ENCODE measurements at regions not wholly inside any gene's neighbourhood (a gene's known extent, or its start where the extent isn't known, plus 50 kb on each side); places are given as distances from the start of the nearest gene placed in this dataset.

DNA sequence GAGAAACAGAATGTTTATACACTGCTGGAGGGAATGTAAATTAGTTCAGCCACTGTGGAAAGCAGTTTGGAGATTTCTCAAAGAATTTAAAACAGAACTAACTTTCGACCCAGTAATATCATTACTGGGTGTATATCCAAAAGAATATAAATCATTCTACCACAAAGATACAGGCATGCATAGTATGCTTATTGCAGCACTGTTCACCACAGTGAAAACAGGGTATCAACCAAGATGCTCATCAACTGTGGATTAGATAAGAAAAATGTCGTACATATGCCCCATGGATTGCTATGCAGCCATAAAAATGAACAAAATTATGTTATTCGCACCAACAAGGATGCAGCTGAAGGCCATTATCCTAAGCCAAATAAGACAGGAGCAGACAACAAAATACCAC is 343.1 kb upstream of the KCND2 start:
- TF ChIP-seq, protein P1, sequence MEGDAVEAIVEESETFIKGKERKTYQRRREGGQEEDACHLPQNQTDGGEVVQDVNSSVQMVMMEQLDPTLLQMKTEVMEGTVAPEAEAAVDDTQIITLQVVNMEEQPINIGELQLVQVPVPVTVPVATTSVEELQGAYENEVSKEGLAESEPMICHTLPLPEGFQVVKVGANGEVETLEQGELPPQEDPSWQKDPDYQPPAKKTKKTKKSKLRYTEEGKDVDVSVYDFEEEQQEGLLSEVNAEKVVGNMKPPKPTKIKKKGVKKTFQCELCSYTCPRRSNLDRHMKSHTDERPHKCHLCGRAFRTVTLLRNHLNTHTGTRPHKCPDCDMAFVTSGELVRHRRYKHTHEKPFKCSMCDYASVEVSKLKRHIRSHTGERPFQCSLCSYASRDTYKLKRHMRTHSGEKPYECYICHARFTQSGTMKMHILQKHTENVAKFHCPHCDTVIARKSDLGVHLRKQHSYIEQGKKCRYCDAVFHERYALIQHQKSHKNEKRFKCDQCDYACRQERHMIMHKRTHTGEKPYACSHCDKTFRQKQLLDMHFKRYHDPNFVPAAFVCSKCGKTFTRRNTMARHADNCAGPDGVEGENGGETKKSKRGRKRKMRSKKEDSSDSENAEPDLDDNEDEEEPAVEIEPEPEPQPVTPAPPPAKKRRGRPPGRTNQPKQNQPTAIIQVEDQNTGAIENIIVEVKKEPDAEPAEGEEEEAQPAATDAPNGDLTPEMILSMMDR (conservative IDR thresholded peaks at IDR 0.05; ENCODE audit: low read depth, low read length) = no peak
- TF ChIP-seq EZH2 (IDR thresholded peaks at IDR 0.05; ENCODE audit: borderline replicate concordance, low read depth, low read length, poor library complexity, severe bottlenecking) = no peak

Measured in A673 (cell line).